SU-DHL-6 (cell line): ENCODE measurements at regions not wholly inside any gene's neighbourhood (a gene's known extent, or its start where the extent isn't known, plus 50 kb on each side); places are given as distances from the start of the nearest gene placed in this dataset.

Source experiments
- CTCF ChIP-seq: fragments of 200-600 bp; sonication (generic); IDR thresholded peaks from one replicate; pipeline ENCODE4 v1.5.1; 2017; ENCODE audit warnings: antibody characterized with exemption, mild to moderate bottlenecking, low read length, moderate library complexity; ENCODE audit not compliant: insufficient read depth, poor library complexity, severe bottlenecking
- EZH2phosphoT487 ChIP-seq: fragments of 200-600 bp; sonication (generic), shearing (Covaris generic); conservative IDR thresholded peaks from 2 replicates; pipeline ENCODE4 v1.6.1; 2018; ENCODE audit warnings: mild to moderate bottlenecking, antibody characterized with exemption, low read length, moderate library complexity, mixed read lengths

DNA sequence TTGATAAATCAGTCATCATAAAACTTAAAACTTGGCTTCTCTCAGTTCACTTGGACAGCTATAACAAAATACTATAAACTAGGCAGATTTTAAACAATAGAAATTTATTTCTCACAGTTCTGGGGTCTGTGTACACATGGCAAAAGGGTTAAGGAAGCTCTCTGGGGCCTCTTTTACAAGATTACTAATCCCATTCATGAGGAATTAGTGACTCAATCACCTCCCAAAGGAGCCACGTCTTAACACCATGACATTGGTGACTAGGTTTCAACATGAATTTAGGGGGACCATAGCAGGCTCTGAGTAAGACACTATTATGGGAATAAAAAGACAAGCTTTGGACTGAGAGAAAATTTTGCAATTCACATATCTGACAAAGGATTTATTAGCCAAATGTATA, 436.5 kb downstream of the PDZRN4 start:
- TF ChIP-seq CTCF: no peak
- TF ChIP-seq EZH2phosphoT487: no peak
